AG04449 (cell line): ENCODE measurements at regions not wholly inside any gene's neighbourhood (a gene's known extent, or its start where the extent isn't known, plus 50 kb on each side); places are given as distances from the start of the nearest gene placed in this dataset.

Source experiments
- CTCF ChIA-PET: fragments of 350-600 bp; formaldehyde crosslinking; extraction: SDS; loops from one replicate; lab custom pipeline; 2021; ENCODE audit warnings: antibody characterized with exemption; lab: Yijun Ruan, JAX
- POLR2A ChIA-PET: fragments of 400-600, 350-600 bp; formaldehyde crosslinking; extraction: SDS; loops from one replicate; lab custom pipeline; 2020; ENCODE audit warnings: antibody characterized with exemption, inconsistent platforms; lab: Yijun Ruan, JAX
- DNase-seq: peaks from one replicate; pipeline ENCODE4 v3.0.0-alpha.2; 2010; ENCODE audit warnings: low read depth, low spot score
- H3K4me3 ChIP-seq: 2 replicates; pipeline ENCODE4 v1.5.1; 2011; ENCODE audit warnings: low read depth, mild to moderate bottlenecking, control low read depth, low read length
- TF ChIP-seq, protein P1 (sequence below): IDR thresholded peaks from one replicate; pipeline ENCODE4 v1.5.1; 2011; ENCODE audit warnings: mild to moderate bottlenecking, moderate library complexity, low read length, control low read depth, inconsistent platforms; ENCODE audit not compliant: insufficient read depth; ENCODE audit errors: missing control alignments

DNA sequence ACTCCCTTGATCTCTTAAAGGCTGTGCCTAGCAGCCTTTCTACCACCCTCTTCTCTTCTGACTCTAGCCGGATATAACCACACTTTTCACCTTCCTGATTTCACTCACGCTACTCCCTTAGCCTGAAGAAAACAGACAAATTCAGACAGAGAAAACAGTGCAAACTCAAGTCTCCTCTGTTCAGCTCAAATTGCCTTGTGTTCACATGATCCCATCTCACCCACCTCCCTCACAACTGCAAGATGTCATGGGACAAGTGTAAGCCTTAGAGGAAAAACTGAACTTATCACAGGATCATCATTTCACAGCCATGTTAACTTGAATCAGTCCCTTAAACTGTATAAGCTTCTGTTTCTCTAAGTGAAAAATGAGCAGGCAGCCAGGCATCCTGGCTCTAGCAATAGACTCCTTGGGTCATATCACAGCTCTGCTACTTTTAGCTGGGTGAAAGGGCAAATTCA, 66.5 kb upstream of the TENT5A start:
- TF ChIP-seq, protein P1, sequence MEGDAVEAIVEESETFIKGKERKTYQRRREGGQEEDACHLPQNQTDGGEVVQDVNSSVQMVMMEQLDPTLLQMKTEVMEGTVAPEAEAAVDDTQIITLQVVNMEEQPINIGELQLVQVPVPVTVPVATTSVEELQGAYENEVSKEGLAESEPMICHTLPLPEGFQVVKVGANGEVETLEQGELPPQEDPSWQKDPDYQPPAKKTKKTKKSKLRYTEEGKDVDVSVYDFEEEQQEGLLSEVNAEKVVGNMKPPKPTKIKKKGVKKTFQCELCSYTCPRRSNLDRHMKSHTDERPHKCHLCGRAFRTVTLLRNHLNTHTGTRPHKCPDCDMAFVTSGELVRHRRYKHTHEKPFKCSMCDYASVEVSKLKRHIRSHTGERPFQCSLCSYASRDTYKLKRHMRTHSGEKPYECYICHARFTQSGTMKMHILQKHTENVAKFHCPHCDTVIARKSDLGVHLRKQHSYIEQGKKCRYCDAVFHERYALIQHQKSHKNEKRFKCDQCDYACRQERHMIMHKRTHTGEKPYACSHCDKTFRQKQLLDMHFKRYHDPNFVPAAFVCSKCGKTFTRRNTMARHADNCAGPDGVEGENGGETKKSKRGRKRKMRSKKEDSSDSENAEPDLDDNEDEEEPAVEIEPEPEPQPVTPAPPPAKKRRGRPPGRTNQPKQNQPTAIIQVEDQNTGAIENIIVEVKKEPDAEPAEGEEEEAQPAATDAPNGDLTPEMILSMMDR: no peak
- CTCF ChIA-PET: interaction anchor here (0.8 to 0.9 kb wide), 2 partner anchors 9 to 200 kb away, joined by 3 read pairs; no protein-coding TSS in a partner anchor
- no peak for DNase-seq
- POLR2A ChIA-PET: no interaction called here
- H3K4me3 ChIP-seq: no peak overlapping the region

DNA sequence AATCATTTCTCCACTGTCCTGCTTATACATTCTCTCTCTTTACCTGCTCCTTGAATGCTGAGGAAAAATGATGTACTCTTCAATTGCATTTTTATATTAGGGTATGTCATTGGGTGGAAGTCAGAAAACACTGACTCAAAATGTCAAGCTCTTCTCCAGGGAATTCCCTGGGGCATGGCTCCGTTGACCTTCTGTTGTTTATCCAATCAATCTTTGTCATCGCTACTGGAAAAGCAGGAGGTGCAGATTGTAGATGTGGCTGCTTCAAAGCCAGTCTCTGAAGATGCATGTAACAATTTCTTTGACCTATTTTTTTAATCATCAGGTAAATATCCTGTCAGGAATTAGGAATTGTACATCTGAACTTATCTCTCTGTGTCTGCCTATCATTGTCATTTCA, 63.9 kb upstream of the TENT5A start:
- DNase-seq: no peak
- POLR2A ChIA-PET: no interaction called here
- CTCF ChIA-PET: interaction anchor here (1.0 to 1.4 kb wide), 2 partner anchors 9 to 10 kb away, joined by 3 to 5 read pairs; no protein-coding TSS in a partner anchor
- TF ChIP-seq, protein P1: no peak
- H3K4me3 ChIP-seq: no peak overlapping the region

DNA sequence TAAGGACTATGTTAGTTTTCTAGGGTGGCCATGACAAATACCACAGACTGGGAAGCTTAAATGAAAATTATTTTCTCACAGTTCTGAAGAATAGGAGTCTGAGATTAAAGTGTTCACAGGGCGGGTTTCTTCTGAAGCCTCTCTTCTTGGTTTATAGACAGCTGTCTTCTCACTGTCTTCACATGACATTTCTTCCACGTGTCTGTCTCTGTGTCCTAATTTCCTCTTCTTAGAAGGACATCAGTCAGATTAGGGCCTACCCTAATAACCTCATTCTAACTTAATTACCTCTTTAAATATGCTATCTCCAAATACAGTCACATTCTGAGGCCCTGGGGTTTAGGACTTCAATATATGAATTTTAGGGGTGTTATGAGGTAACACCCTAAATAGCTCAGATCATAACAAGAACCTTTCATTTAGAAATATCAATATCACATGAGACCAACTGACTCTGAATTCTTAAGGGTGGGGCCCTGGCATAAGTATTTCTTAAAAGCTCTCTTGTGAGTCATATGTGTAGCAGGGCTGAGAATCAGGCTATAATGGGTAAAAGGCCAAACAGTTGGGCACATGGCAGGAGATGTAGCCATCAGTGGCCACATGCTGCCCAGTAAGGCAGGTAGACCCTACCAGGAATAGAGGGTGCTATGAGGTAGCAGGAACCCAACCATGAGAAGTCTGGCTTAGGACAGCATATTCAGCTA, 62.0 kb upstream of the TENT5A start:
- DNase-seq: no peak
- H3K4me3 ChIP-seq: no peak overlapping the region
- CTCF ChIA-PET: no interaction called here
- TF ChIP-seq, protein P1: no peak
- POLR2A ChIA-PET: no interaction called here

DNA sequence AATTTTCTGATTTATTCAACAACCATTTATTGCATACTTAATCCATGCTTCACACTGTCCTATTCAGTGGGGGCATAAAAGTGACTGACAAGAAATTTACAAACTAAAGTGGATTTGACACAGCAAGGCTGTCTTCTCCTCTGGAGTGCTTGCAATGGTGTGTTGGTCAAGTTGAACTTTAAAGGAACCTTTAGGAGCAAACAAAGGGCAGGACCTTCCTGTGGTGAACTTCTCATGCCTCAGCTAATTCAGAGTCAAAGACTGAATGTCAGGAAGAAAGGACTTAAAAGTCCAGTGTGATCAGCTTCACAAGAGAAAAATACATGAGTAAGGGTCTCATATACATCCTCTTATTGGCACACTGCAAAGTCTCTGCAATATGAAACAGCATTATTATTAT, 60.8 kb upstream of the TENT5A start:
- POLR2A ChIA-PET: no interaction called here
- H3K4me3 ChIP-seq: no peak overlapping the region
- TF ChIP-seq, protein P1: no peak
- CTCF ChIA-PET: no interaction called here
- DNase-seq: no peak

DNA sequence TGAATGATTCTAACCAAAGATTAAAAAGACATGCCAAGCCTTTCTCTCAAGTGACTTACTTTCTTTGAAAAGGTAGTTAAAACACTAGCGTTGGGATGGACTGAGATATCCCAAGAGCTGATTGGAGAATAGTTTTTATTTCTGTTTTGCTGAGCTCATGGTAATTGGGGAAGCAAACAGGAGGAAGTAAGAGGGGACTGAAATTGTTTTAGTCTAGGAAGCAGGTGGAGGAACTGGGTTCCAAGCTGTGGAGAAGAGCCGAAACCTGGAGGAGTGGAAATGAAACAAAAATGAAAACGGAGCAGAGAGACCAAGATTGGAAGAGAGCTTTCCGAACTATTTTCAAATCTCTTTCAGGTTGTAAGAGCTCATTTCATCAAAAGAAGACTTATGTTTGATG, 59.9 kb upstream of the TENT5A start:
- H3K4me3 ChIP-seq: no peak overlapping the region
- no peak for DNase-seq
- ChIA-PET CTCF (no interaction called here), POLR2A (no interaction called here)
- TF ChIP-seq, protein P1: no peak

DNA sequence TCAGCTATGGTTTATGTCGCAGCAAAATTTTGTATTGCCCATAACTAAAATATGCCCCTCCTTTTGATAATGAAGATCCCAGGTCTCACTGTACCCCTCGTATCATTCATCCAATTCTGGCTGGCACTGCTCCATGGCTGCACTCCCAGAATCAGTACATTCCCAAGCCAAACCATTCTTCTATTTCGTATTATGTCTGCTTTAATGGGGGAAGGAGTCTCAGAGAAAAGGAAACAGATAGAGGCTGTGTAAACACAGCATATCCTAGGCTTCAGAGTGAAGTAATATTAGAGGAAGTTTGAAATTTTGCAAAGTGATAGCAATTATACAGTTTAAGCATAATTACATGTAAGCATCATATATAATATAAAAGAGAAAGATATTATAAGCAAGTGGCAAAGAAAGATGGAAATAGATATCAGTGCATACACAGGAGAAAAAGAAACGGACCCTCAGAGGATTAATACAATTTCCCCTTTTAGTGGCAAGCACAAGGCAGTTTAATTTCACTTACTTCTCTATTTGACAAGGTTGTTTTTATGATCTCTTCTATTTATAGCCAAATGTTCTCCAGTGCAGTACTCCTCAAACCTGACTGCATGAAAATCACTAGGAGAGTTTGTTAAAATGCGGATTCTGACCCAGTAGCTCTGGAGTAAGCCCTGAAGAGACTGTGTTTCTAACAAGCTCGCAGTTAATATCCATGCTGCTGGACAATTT, 56.5 kb upstream of the TENT5A start:
- no peak for DNase-seq
- ChIA-PET POLR2A (no interaction called here), CTCF (no interaction called here)
- TF ChIP-seq, protein P1: no peak
- no peak overlapping the region for H3K4me3 ChIP-seq
